ENCODE measurements at regions not wholly inside any gene's neighbourhood (a gene's known extent, or its start where the extent isn't known, plus 50 kb on each side); places are given as distances from the start of the nearest gene placed in this dataset.

DNA sequence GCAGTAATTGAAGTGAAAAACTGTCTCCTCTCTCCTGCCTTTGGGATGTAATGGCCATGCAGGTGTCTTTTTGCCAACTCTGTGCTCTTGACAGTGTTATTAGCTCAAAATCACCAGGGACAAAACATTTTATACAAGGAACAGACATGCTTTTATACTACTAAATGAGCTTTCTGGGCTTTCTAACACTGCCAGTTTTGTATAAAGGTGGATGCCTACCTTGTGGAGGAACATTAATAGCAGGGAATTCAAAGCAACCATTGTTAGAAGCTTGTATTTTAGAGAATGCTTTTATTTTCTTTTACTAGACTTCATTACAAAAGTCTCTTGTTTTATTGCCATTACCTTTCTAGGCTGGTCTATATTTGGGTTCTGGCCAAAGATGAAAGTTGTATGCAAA is 54.7 kb upstream of the ARSJ start:
- TF ChIP-seq, protein P1, sequence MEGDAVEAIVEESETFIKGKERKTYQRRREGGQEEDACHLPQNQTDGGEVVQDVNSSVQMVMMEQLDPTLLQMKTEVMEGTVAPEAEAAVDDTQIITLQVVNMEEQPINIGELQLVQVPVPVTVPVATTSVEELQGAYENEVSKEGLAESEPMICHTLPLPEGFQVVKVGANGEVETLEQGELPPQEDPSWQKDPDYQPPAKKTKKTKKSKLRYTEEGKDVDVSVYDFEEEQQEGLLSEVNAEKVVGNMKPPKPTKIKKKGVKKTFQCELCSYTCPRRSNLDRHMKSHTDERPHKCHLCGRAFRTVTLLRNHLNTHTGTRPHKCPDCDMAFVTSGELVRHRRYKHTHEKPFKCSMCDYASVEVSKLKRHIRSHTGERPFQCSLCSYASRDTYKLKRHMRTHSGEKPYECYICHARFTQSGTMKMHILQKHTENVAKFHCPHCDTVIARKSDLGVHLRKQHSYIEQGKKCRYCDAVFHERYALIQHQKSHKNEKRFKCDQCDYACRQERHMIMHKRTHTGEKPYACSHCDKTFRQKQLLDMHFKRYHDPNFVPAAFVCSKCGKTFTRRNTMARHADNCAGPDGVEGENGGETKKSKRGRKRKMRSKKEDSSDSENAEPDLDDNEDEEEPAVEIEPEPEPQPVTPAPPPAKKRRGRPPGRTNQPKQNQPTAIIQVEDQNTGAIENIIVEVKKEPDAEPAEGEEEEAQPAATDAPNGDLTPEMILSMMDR (conservative IDR thresholded peaks at IDR 0.05), result no peak
- no peak for TF ChIP-seq ZFX (IDR thresholded peaks at IDR 0.05)
- H3K27ac ChIP-seq, result no peak overlapping the region

GRCh38 chr4:114036426-114036825 is 57.0 kb upstream of the ARSJ start:
- H3K27ac ChIP-seq, result no peak overlapping the region
- TF ChIP-seq, protein P1 (conservative IDR thresholded peaks at IDR 0.05), result no peak
- no peak for TF ChIP-seq ZFX (IDR thresholded peaks at IDR 0.05)

- no peak overlapping the region for H3K27ac ChIP-seq
- TF ChIP-seq, protein P1 (conservative IDR thresholded peaks at IDR 0.05), result no peak
- TF ChIP-seq ZFX (IDR thresholded peaks at IDR 0.05), result no peak
These were observed 57.4 kb upstream of the ARSJ start for GRCh38 chr4:114036864-114037263.

DNA sequence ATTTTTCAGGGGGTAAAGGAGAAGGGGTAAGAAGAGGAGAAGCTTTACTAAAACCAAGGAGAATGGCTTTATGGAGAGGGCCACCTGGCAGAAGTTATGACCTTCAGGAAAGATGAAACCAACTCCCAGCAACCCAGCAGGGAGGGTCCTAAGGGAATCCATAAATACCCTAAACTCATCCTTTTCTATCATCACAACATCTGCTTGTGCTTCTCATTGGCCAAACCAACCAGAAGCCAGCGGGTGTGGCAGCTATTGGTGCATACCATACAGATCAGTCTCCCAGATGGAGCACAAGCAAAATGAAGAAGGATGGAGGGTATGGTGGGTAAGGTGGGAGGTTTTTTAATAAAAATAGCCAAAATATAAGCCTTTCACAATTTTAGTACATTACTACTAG is 58.5 kb upstream of the ARSJ start:
- TF ChIP-seq, protein P1 (conservative IDR thresholded peaks at IDR 0.05), result no peak
- no peak for TF ChIP-seq ZFX (IDR thresholded peaks at IDR 0.05)
- no peak overlapping the region for H3K27ac ChIP-seq

DNA sequence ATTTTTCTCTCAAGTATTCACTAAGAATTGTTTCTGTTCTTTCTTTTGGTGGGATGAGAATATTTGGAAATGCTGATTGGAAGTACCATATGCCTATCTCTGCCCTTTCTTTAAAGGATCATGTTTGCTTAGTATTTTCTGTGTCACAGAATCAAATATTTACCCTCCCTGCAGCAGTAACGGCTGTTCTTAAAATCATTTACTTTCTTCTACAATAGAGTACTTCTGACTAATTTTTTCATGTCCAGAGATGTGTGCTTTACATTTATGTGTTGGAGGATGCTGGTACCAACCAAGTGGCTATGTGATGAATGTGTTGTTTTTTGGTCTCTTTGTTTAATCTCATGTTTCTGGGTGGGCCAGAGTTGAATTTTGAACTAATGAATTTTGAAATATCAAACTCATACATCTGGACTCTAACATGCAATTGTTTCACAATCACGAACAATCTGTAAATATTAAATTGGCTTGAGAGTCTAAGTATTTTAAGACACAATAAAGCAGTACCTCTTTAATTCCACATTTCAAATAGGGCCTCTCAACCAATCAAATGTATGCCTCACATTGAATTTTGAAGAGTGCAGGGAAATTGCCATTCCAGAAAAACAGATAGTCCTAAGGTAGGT is 59.4 kb upstream of the ARSJ start:
- TF ChIP-seq, protein P1 (conservative IDR thresholded peaks at IDR 0.05), result no peak
- TF ChIP-seq ZFX (IDR thresholded peaks at IDR 0.05), result no peak
- H3K27ac ChIP-seq, result no peak overlapping the region

GRCh38 chr4:114040319-114041116 is 61.1 kb upstream of the ARSJ start:
- TF ChIP-seq, protein P1 (conservative IDR thresholded peaks at IDR 0.05), result no peak
- TF ChIP-seq ZFX (IDR thresholded peaks at IDR 0.05), result no peak
- H3K27ac ChIP-seq, result no peak overlapping the region

GRCh38 chr4:114041117-114041475 is 61.6 kb upstream of the ARSJ start:
- no peak overlapping the region for H3K27ac ChIP-seq
- no peak for TF ChIP-seq ZFX (IDR thresholded peaks at IDR 0.05)
- TF ChIP-seq, protein P1 (conservative IDR thresholded peaks at IDR 0.05), result no peak
